Progenitor cell of endocrine pancreas (in vitro differentiated cells): ENCODE measurements at regions not wholly inside any gene's neighbourhood (a gene's known extent, or its start where the extent isn't known, plus 50 kb on each side); places are given as distances from the start of the nearest gene placed in this dataset.

Experiments used
- DNase-seq: peaks from one replicate; pipeline ENCODE4 v3.0.0; 2021; ENCODE audit warnings: low spot score; ENCODE audit not compliant: unreplicated experiment
- H3K27ac Mint-ChIP-seq: 2 replicates; pipeline ENCODE4 v1.8.0; 2021; ENCODE audit warnings: mild to moderate bottlenecking, moderate library complexity, mixed read lengths
- H3K27me3 Mint-ChIP-seq: 2 replicates; pipeline ENCODE4 v1.8.0; 2021; ENCODE audit warnings: mixed read lengths
- H3K36me3 Mint-ChIP-seq: 2 replicates; pipeline ENCODE4 v1.8.0; 2022; ENCODE audit warnings: mixed read lengths; ENCODE audit not compliant: insufficient read depth
- H3K4me1 Mint-ChIP-seq: 2 replicates; pipeline ENCODE4 v1.8.0; 2021; ENCODE audit warnings: low read depth, mixed read lengths
- H3K4me3 Mint-ChIP-seq: 2 replicates; pipeline ENCODE4 v1.8.0; 2021; ENCODE audit warnings: low read depth, mild to moderate bottlenecking, moderate library complexity, mixed read lengths
- H3K9me3 Mint-ChIP-seq: 2 replicates; pipeline ENCODE4 v1.8.0; 2021; ENCODE audit warnings: low read depth, mixed read lengths
- CTCF ChIP-seq: fragments of 200-600 bp; sonication (generic); IDR thresholded peaks from one replicate; pipeline ENCODE4 v1.5.0; 2021; ENCODE audit warnings: antibody characterized with exemption, mild to moderate bottlenecking; ENCODE audit not compliant: unreplicated experiment

GRCh38 chr1:235059221-235059620, 69.4 kb downstream of the TOMM20 start:
- peak overlapping the region; percentile 97 for H3K27ac Mint-ChIP-seq
- H3K27me3 Mint-ChIP-seq: no peaks in the 10 kb centered on the region
- no peak overlapping the region for H3K4me3 Mint-ChIP-seq
- TF ChIP-seq CTCF: no peak
- peaks cover 6% of the 10 kb centered on the region for H3K36me3 Mint-ChIP-seq
- DNase-seq: no peak
- peaks cover 41% of the 10 kb centered on the region for H3K4me1 Mint-ChIP-seq
- peaks cover 4% of the 10 kb centered on the region for H3K9me3 Mint-ChIP-seq

GRCh38 chr1:235058695-235059094, 69.9 kb downstream of the TOMM20 start:
- Mint-ChIP-seq H3K27ac (peak overlapping the region; percentile 87), H3K4me3 (no peak overlapping the region), H3K27me3 (no peaks in the 10 kb centered on the region), H3K36me3 (peaks cover 6% of the 10 kb centered on the region), H3K4me1 (peaks cover 38% of the 10 kb centered on the region), H3K9me3 (peaks cover 4% of the 10 kb centered on the region)
- TF ChIP-seq CTCF: no peak
- no peak for DNase-seq

- TF ChIP-seq CTCF: no peak
- Mint-ChIP-seq H3K27me3 (no peaks in the 10 kb centered on the region), H3K36me3 (peaks cover 6% of the 10 kb centered on the region), H3K4me1 (peaks cover 30% of the 10 kb centered on the region), H3K27ac (peak overlapping the region; percentile 67), H3K9me3 (peaks cover 4% of the 10 kb centered on the region), H3K4me3 (no peak overlapping the region)
- no peak for DNase-seq
Observed at GRCh38 chr1:235057385-235058306, 71.0 kb downstream of the TOMM20 start.

GRCh38 chr1:235056937-235057336, 71.7 kb downstream of the TOMM20 start:
- H3K36me3 Mint-ChIP-seq: peaks cover 6% of the 10 kb centered on the region

GRCh38 chr1:235054936-235055335, 73.7 kb downstream of the TOMM20 start:
- Mint-ChIP-seq H3K27ac (no peak overlapping the region), H3K9me3 (peaks cover 4% of the 10 kb centered on the region), H3K4me1 (peaks cover 12% of the 10 kb centered on the region), H3K27me3 (no peaks in the 10 kb centered on the region), H3K36me3 (peaks cover 6% of the 10 kb centered on the region), H3K4me3 (no peak overlapping the region)
- TF ChIP-seq CTCF: no peak
- no peak for DNase-seq

More at GRCh38 chr1:235056937-235057336, 71.7 kb downstream of the TOMM20 start:
- no peak for DNase-seq
- Mint-ChIP-seq H3K9me3 (peaks cover 4% of the 10 kb centered on the region), H3K4me3 (no peak overlapping the region), H3K27ac (no peak overlapping the region), H3K27me3 (no peaks in the 10 kb centered on the region), H3K4me1 (peaks cover 27% of the 10 kb centered on the region)
- TF ChIP-seq CTCF: no peak
